ENCODE measurements at regions not wholly inside any gene's neighbourhood (a gene's known extent, or its start where the extent isn't known, plus 50 kb on each side); places are given as distances from the start of the nearest gene placed in this dataset.

GRCh38 chrX:23168291-23168690, 166.4 kb upstream of the PTCHD1 start:
- Histone ChIP-seq H3K4me2 (ENCODE audit: insufficient read depth, low read length) (no peak overlapping the region), H3K4me1 (replicated peaks in 1 of 2; ENCODE audit: control insufficient read depth in 2 of 2, insufficient read depth in 2 of 2, low read length in 2 of 2) (no peaks in the 10 kb centered on the region), H3K9me1 (ENCODE audit: control insufficient read depth, insufficient read depth, low read length) (no peaks in the 10 kb centered on the region), H3K27ac (ENCODE audit: extremely low read depth, low read depth, low read length) (no peak overlapping the region), H3K27me3 (ENCODE audit: control insufficient read depth in 2 of 2, insufficient read depth in 2 of 2, low read length in 2 of 2) (no peaks in the 10 kb centered on the region), H4K20me1 (replicated peaks; ENCODE audit: control insufficient read depth, insufficient read depth, low read length) (no peaks in the 10 kb centered on the region), H3K9me3 (replicated peaks; ENCODE audit: control insufficient read depth, insufficient read depth, low read depth, low read length) (no peaks in the 10 kb centered on the region), H2AFZ (ENCODE audit: low read depth, low read length) (no peak overlapping the region), H3K4me3 (no peak overlapping the region), H3K9ac (ENCODE audit: insufficient read depth in 1 of 2, low read depth in 2 of 2, low read length in 2 of 2) (no peak overlapping the region), H3K79me2 (ENCODE audit: control insufficient read depth, insufficient read depth, low read length) (no peaks in the 10 kb centered on the region), H3K36me3 (ENCODE audit: control insufficient read depth, insufficient read depth, low read length) (no peaks in the 10 kb centered on the region)
- intact Hi-C loops (cut with micrococcal nuclease) (no loop called here), in situ Hi-C loops (cut with MboI) (no loop called here)
- no TSS peak for BruUV-seq (replicated peaks)
- 0% methylated on average over 1 of the region's 1 CpG for WGBS (ENCODE audit: insufficient coverage, low coverage, missing lambda C conversion rate)
- TF ChIP-seq MAFK (IDR thresholded peaks at IDR 0.05; ENCODE audit: low read length) = 0 out of 2 replicates have a peak, but pooled peaks have one; percentile 5
- peak; percentile 46; the same call in 1 of the 2 replicates for TF ChIP-seq ZNF316 (IDR thresholded peaks at IDR 0.05)
- TF ChIP-seq MED1 (CRISPR knock-in tag; IDR thresholded peaks at IDR 0.05; ENCODE audit: borderline replicate concordance) = no peak
- ChIA-PET CTCF (ENCODE audit: low intra/inter-chr PET ratio) (no interaction called here), POLR2A (no interaction called here)
- ATAC-seq (no peak), DNase-seq (ENCODE audit: extremely low read depth in 1 of 4, low spot score in 3 of 4) (no peak), FAIRE-seq (no peak)

- intact Hi-C loops (cut with micrococcal nuclease) = no loop called here
- no peak for ATAC-seq
- H3K9me1 ChIP-seq (ENCODE audit: control insufficient read depth, insufficient read depth, low read length) = no peaks in the 10 kb centered on the region
- TF ChIP-seq TSC22D4 (tag; IDR thresholded peaks at IDR 0.05) = no peak
- no peak for TF ChIP-seq ZNF431 (CRISPR knock-in tag; IDR thresholded peaks at IDR 0.05)
- TF ChIP-seq HOXB6 (CRISPR knock-in tag; IDR thresholded peaks at IDR 0.05; ENCODE audit: borderline replicate concordance) = no peak
- no peak for TF ChIP-seq GABPB1 (CRISPR knock-in tag; IDR thresholded peaks at IDR 0.05)
- no peak for TF ChIP-seq NFATC3 (IDR thresholded peaks at IDR 0.05)
- no peak for TF ChIP-seq TAL1 (IDR thresholded peaks at IDR 0.05)
- no peaks in the 10 kb centered on the region for H3K27me3 ChIP-seq (ENCODE audit: control insufficient read depth in 2 of 2, insufficient read depth in 2 of 2, low read length in 2 of 2)
- ChIA-PET POLR2A (no interaction called here), CTCF (ENCODE audit: low intra/inter-chr PET ratio) (no interaction called here)
- no peaks in the 10 kb centered on the region for H4K20me1 ChIP-seq (replicated peaks; ENCODE audit: control insufficient read depth, insufficient read depth, low read length)
- in situ Hi-C loops (cut with MboI) = no loop called here
- no peak overlapping the region for H3K27ac ChIP-seq (ENCODE audit: extremely low read depth, low read depth, low read length)
- H3K4me2 ChIP-seq (ENCODE audit: insufficient read depth, low read length) = no peak overlapping the region
- BruUV-seq (replicated peaks) = no TSS peak
- no peak overlapping the region for H3K9ac ChIP-seq (ENCODE audit: insufficient read depth in 1 of 2, low read depth in 2 of 2, low read length in 2 of 2)
- no peaks in the 10 kb centered on the region for H3K4me1 ChIP-seq (replicated peaks in 1 of 2; ENCODE audit: control insufficient read depth in 2 of 2, insufficient read depth in 2 of 2, low read length in 2 of 2)
- no peaks in the 10 kb centered on the region for H3K36me3 ChIP-seq (ENCODE audit: control insufficient read depth, insufficient read depth, low read length)
- DNase-seq (ENCODE audit: extremely low read depth in 1 of 4, low spot score in 3 of 4) = no peak
- no peaks in the 10 kb centered on the region for H3K9me3 ChIP-seq (replicated peaks; ENCODE audit: control insufficient read depth, insufficient read depth, low read depth, low read length)
- no peak overlapping the region for H2AFZ ChIP-seq (ENCODE audit: low read depth, low read length)
- H3K79me2 ChIP-seq (ENCODE audit: control insufficient read depth, insufficient read depth, low read length) = no peaks in the 10 kb centered on the region
- 0% methylated on average over 1 of the region's 1 CpG for WGBS (ENCODE audit: insufficient coverage, low coverage, missing lambda C conversion rate)
- H3K4me3 ChIP-seq = no peak overlapping the region
- FAIRE-seq = no peak
Measured at GRCh38 chrX:23185951-23186350, 148.7 kb upstream of the PTCHD1 start.
